ENCODE measurements at regions not wholly inside any gene's neighbourhood (a gene's known extent, or its start where the extent isn't known, plus 50 kb on each side); places are given as distances from the start of the nearest gene placed in this dataset.

- no peak overlapping the region for H3K27ac Mint-ChIP-seq (ENCODE audit: unreplicated experiment)
These were observed 187.9 kb upstream of the MALRD1 start for GRCh38 chr10:18860631-18861240.

GRCh38 chr10:18861382-18861781 is 187.2 kb upstream of the MALRD1 start:
- TF ChIP-seq CTCF (IDR thresholded peaks at IDR 0.05; ENCODE audit: unreplicated experiment) = no peak
- no peaks in the 10 kb centered on the region for H3K36me3 Mint-ChIP-seq (ENCODE audit: low read depth, unreplicated experiment)
- no peaks in the 10 kb centered on the region for H3K9me3 Mint-ChIP-seq (ENCODE audit: unreplicated experiment)

More at GRCh38 chr10:18860631-18861240, 187.9 kb upstream of the MALRD1 start:
- Mint-ChIP-seq H3K9me3 (ENCODE audit: unreplicated experiment) (no peaks in the 10 kb centered on the region), H3K4me1 (ENCODE audit: unreplicated experiment) (no peaks in the 10 kb centered on the region), H3K36me3 (ENCODE audit: low read depth, unreplicated experiment) (no peaks in the 10 kb centered on the region), H3K4me3 (ENCODE audit: unreplicated experiment) (no peak overlapping the region), H3K27me3 (ENCODE audit: unreplicated experiment) (no peaks in the 10 kb centered on the region)
- no peak for TF ChIP-seq CTCF (IDR thresholded peaks at IDR 0.05; ENCODE audit: unreplicated experiment)
- no peak for DNase-seq (ENCODE audit: low spot score)

GRCh38 chr10:18866852-18867251 is 181.7 kb upstream of the MALRD1 start:
- Mint-ChIP-seq H3K27ac (ENCODE audit: unreplicated experiment) (no peak overlapping the region), H3K4me1 (ENCODE audit: unreplicated experiment) (no peaks in the 10 kb centered on the region), H3K9me3 (ENCODE audit: unreplicated experiment) (no peaks in the 10 kb centered on the region), H3K4me3 (ENCODE audit: unreplicated experiment) (no peak overlapping the region), H3K27me3 (ENCODE audit: unreplicated experiment) (no peaks in the 10 kb centered on the region), H3K36me3 (ENCODE audit: low read depth, unreplicated experiment) (no peaks in the 10 kb centered on the region)
- no peak for DNase-seq (ENCODE audit: low spot score)
- no peak for TF ChIP-seq CTCF (IDR thresholded peaks at IDR 0.05; ENCODE audit: unreplicated experiment)

More at GRCh38 chr10:18861382-18861781, 187.2 kb upstream of the MALRD1 start:
- Mint-ChIP-seq H3K27me3 (ENCODE audit: unreplicated experiment) (no peaks in the 10 kb centered on the region), H3K4me3 (ENCODE audit: unreplicated experiment) (no peak overlapping the region), H3K4me1 (ENCODE audit: unreplicated experiment) (no peaks in the 10 kb centered on the region), H3K27ac (ENCODE audit: unreplicated experiment) (no peak overlapping the region)
- DNase-seq (ENCODE audit: low spot score) = no peak

- Mint-ChIP-seq H3K27me3 (ENCODE audit: unreplicated experiment) (no peaks in the 10 kb centered on the region), H3K9me3 (ENCODE audit: unreplicated experiment) (no peaks in the 10 kb centered on the region), H3K4me1 (ENCODE audit: unreplicated experiment) (no peaks in the 10 kb centered on the region), H3K36me3 (ENCODE audit: low read depth, unreplicated experiment) (no peaks in the 10 kb centered on the region), H3K4me3 (ENCODE audit: unreplicated experiment) (no peak overlapping the region), H3K27ac (ENCODE audit: unreplicated experiment) (no peak overlapping the region)
- DNase-seq (ENCODE audit: low spot score) = no peak
- no peak for TF ChIP-seq CTCF (IDR thresholded peaks at IDR 0.05; ENCODE audit: unreplicated experiment)
These were observed 179.7 kb upstream of the MALRD1 start for GRCh38 chr10:18868919-18869318.

GRCh38 chr10:18875477-18875876 is 173.1 kb upstream of the MALRD1 start:
- TF ChIP-seq CTCF (IDR thresholded peaks at IDR 0.05; ENCODE audit: unreplicated experiment) = no peak
- no peak overlapping the region for H3K27ac Mint-ChIP-seq (ENCODE audit: unreplicated experiment)

More at GRCh38 chr10:18875477-18875876, 173.1 kb upstream of the MALRD1 start:
- no peak for DNase-seq (ENCODE audit: low spot score)
- H3K27me3 Mint-ChIP-seq (ENCODE audit: unreplicated experiment) = no peaks in the 10 kb centered on the region
- no peaks in the 10 kb centered on the region for H3K9me3 Mint-ChIP-seq (ENCODE audit: unreplicated experiment)
- H3K36me3 Mint-ChIP-seq (ENCODE audit: low read depth, unreplicated experiment) = no peaks in the 10 kb centered on the region
- no peak overlapping the region for H3K4me3 Mint-ChIP-seq (ENCODE audit: unreplicated experiment)
- no peaks in the 10 kb centered on the region for H3K4me1 Mint-ChIP-seq (ENCODE audit: unreplicated experiment)
